BE2C (cell line): ENCODE measurements at regions not wholly inside any gene's neighbourhood (a gene's known extent, or its start where the extent isn't known, plus 50 kb on each side); places are given as distances from the start of the nearest gene placed in this dataset.

ENCODE experiments used
- DNase-seq: peaks from one replicate; pipeline ENCODE4 v3.0.0-alpha.2; 2020
- H3K27me3 ChIP-seq: fragments of 250-450 bp; sonication (Bioruptor Pico); 2 replicates; pipeline ENCODE4 v1.5.1; 2020; ENCODE audit warnings: mild to moderate bottlenecking
- H3K36me3 ChIP-seq: fragments of 250-450 bp; sonication (Bioruptor Pico); 2 replicates; pipeline ENCODE4 v1.5.1; 2020; ENCODE audit warnings: mild to moderate bottlenecking
- H3K4me1 ChIP-seq: fragments of 250-450 bp; sonication (Bioruptor Pico); 2 replicates; pipeline ENCODE4 v1.5.1; 2020
- H3K4me3 ChIP-seq: 2 replicates; pipeline ENCODE4 v1.5.1; 2011; ENCODE audit warnings: low read depth, low read length
- H3K9me3 ChIP-seq: fragments of 250-450 bp; sonication (Bioruptor Pico); 2 replicates; pipeline ENCODE4 v1.5.1; 2020
- CTCF ChIP-seq: IDR thresholded peaks from 2 replicates; pipeline ENCODE4 v1.5.1; 2012; ENCODE audit warnings: mild to moderate bottlenecking, low read depth, low read length

- H3K9me3 ChIP-seq: no peaks in the 10 kb centered on the region
- H3K4me1 ChIP-seq: no peaks in the 10 kb centered on the region
- H3K27me3 ChIP-seq: no peaks in the 10 kb centered on the region
- H3K4me3 ChIP-seq: no peak overlapping the region
- no peak for DNase-seq
- H3K36me3 ChIP-seq: no peaks in the 10 kb centered on the region
- TF ChIP-seq CTCF: no peak
Measured at GRCh38 chr2:226114436-226114835, 685.2 kb downstream of the IRS1 start.

GRCh38 chr2:226098861-226099745, 699.6 kb downstream of the NYAP2 start:
- DNase-seq: no peak
- no peak for TF ChIP-seq CTCF
- Histone ChIP-seq H3K9me3 (no peaks in the 10 kb centered on the region), H3K36me3 (no peaks in the 10 kb centered on the region), H3K4me3 (no peak overlapping the region), H3K27me3 (no peaks in the 10 kb centered on the region), H3K4me1 (no peaks in the 10 kb centered on the region)

- TF ChIP-seq CTCF: no peak
- H3K27me3 ChIP-seq: no peaks in the 10 kb centered on the region
Measured at GRCh38 chr2:226095058-226095457, 695.5 kb downstream of the NYAP2 start.

GRCh38 chr2:226093364-226093763, 693.9 kb downstream of the NYAP2 start:
- Histone ChIP-seq H3K27me3 (no peaks in the 10 kb centered on the region), H3K36me3 (no peaks in the 10 kb centered on the region), H3K4me3 (no peak overlapping the region), H3K9me3 (no peaks in the 10 kb centered on the region; the same call in none of the 2 replicates), H3K4me1 (no peaks in the 10 kb centered on the region)
- no peak for TF ChIP-seq CTCF
- DNase-seq: no peak

More at GRCh38 chr2:226095058-226095457, 695.5 kb downstream of the NYAP2 start:
- Histone ChIP-seq H3K4me3 (no peak overlapping the region), H3K9me3 (no peaks in the 10 kb centered on the region; the same call in none of the 2 replicates), H3K36me3 (no peaks in the 10 kb centered on the region), H3K4me1 (no peaks in the 10 kb centered on the region)
- no peak for DNase-seq

GRCh38 chr2:226088366-226088674, 688.8 kb downstream of the NYAP2 start:
- H3K9me3 ChIP-seq: no peaks in the 10 kb centered on the region; the same call in none of the 2 replicates
- H3K4me1 ChIP-seq: no peaks in the 10 kb centered on the region
- DNase-seq: no peak
- H3K36me3 ChIP-seq: no peaks in the 10 kb centered on the region
- no peak for TF ChIP-seq CTCF
- H3K4me3 ChIP-seq: no peak overlapping the region
- no peaks in the 10 kb centered on the region for H3K27me3 ChIP-seq
